D341Med (cell line): ENCODE measurements at regions not wholly inside any gene's neighbourhood (a gene's known extent, or its start where the extent isn't known, plus 50 kb on each side); places are given as distances from the start of the nearest gene placed in this dataset.

Experiments used
- DNase-seq: peaks from one replicate; pipeline ENCODE4 v3.0.0; 2012; ENCODE audit warnings: low spot score

GRCh38 chr3:17983106-17983505 is 240.7 kb upstream of the TBC1D5 start:
- no peak for DNase-seq

GRCh38 chr3:17982211-17982880 is 239.9 kb upstream of the TBC1D5 start:
- DNase-seq: no peak

GRCh38 chr3:17980863-17981262 is 238.4 kb upstream of the TBC1D5 start:
- DNase-seq: no peak

GRCh38 chr3:17979911-17980310 is 237.5 kb upstream of the TBC1D5 start:
- DNase-seq: no peak

GRCh38 chr3:17979252-17979651 is 236.8 kb upstream of the TBC1D5 start:
- no peak for DNase-seq

GRCh38 chr3:17974206-17974841 is 231.9 kb upstream of the TBC1D5 start:
- no peak for DNase-seq

- DNase-seq: no peak
Measured at GRCh38 chr3:17972959-17973906, 230.8 kb upstream of the TBC1D5 start.

- DNase-seq: no peak
Measured at GRCh38 chr3:17972476-17972875, 230.0 kb upstream of the TBC1D5 start.

- no peak for DNase-seq
Measured at GRCh38 chr3:17972030-17972429, 229.6 kb upstream of the TBC1D5 start.

- no peak for DNase-seq
Measured at GRCh38 chr3:17969985-17970568, 227.6 kb upstream of the TBC1D5 start.

GRCh38 chr3:17969244-17969643 is 226.8 kb upstream of the TBC1D5 start:
- no peak for DNase-seq

GRCh38 chr3:17967953-17968607 is 225.6 kb upstream of the TBC1D5 start:
- no peak for DNase-seq

- DNase-seq: no peak
Measured at GRCh38 chr3:17967111-17967510, 224.7 kb upstream of the TBC1D5 start.

- no peak for DNase-seq
Measured at GRCh38 chr3:17965331-17965730, 222.9 kb upstream of the TBC1D5 start.

GRCh38 chr3:17964108-17964507 is 221.7 kb upstream of the TBC1D5 start:
- DNase-seq: no peak

GRCh38 chr3:17955411-17955810 is 213.0 kb upstream of the TBC1D5 start:
- DNase-seq: no peak

GRCh38 chr3:17954801-17955200 is 212.4 kb upstream of the TBC1D5 start:
- DNase-seq: no peak

- DNase-seq: no peak
Measured at GRCh38 chr3:17951241-17951640, 208.8 kb upstream of the TBC1D5 start.

- DNase-seq: no peak
Measured at GRCh38 chr3:17949101-17949500, 206.7 kb upstream of the TBC1D5 start.

GRCh38 chr3:17947833-17948232 is 205.4 kb upstream of the TBC1D5 start:
- no peak for DNase-seq

GRCh38 chr3:17946619-17947018 is 204.2 kb upstream of the TBC1D5 start:
- DNase-seq: no peak

GRCh38 chr3:17945799-17946399 is 203.5 kb upstream of the TBC1D5 start:
- DNase-seq: no peak
